Tibial artery (tissue), 4 donors: ENCODE measurements at regions not wholly inside any gene's neighbourhood (a gene's known extent, or its start where the extent isn't known, plus 50 kb on each side); places are given as distances from the start of the nearest gene placed in this dataset.

Experiments used
- DNase-seq, 2 donors: peaks; one replicate each; pipeline ENCODE4 v3.0.0-alpha.2; 2019
- H3K27ac ChIP-seq, 2 donors: fragments of 200-600 bp; sonication (generic) in 1 of 2; 1 replicate in 1 of 2; 2 replicates in 1 of 2; pipeline ENCODE4 v1.5.1; 2018 to 2019; ENCODE audit warnings: mild to moderate bottlenecking in 1 of 2
- H3K27me3 ChIP-seq, 2 donors: fragments of 200-600 bp; sonication (generic) in 1 of 2; one replicate each; pipeline versions ENCODE4 v1.5.1 to v1.6.0; 2016 to 2019
- H3K36me3 ChIP-seq, 3 donors: fragments of 200-600 bp; sonication (generic) in 2 of 3; one replicate each; pipeline ENCODE4 v1.5.1; 2016 to 2019; ENCODE audit warnings: mild to moderate bottlenecking in 2 of 3
- H3K4me1 ChIP-seq, 4 donors: fragments of 200-600 bp; sonication (generic) in 2 of 4; 1 replicate in 3 of 4; 2 replicates in 1 of 4; pipeline ENCODE4 v1.5.1; 2016 to 2019
- H3K4me3 ChIP-seq, 2 donors: fragments of 200-600 bp; sonication (generic) in 1 of 2; 1 replicate in 1 of 2; 2 replicates in 1 of 2; pipeline ENCODE4 v1.5.1; 2018 to 2019; ENCODE audit warnings: mild to moderate bottlenecking in 2 of 2
- H3K9me3 ChIP-seq, 3 donors: fragments of 200-600 bp; sonication (generic) in 1 of 3; one replicate each; pipeline ENCODE4 v1.5.1; 2016 to 2019
- CTCF ChIP-seq, 2 experiments: fragments of 200-600 bp in 1 of 2; fragments of 450-650 bp in 1 of 2; IDR thresholded peaks; one replicate each; pipeline ENCODE4 v1.5.1; 2017 to 2019; ENCODE audit warnings: antibody characterized with exemption in 2 of 2, mild to moderate bottlenecking in 1 of 2, moderate library complexity in 1 of 2
- intact Hi-C: fragments of 100-400 bp; cut with DNase I; formaldehyde crosslinking; loops from one replicate; pipeline ENCODE4 v1.15.0; 2023; ENCODE audit warnings: low total_unique reads

GRCh38 chr13:50080203-50080910, 65.1 kb downstream of the KCNRG start:
- Histone ChIP-seq H3K9me3 (no peaks in the 10 kb centered on the region), H3K36me3 (no peaks in the 10 kb centered on the region), H3K27me3 (no peaks in the 10 kb centered on the region), H3K4me1 (peaks cover 0 to 25% (median 7%) of the 10 kb centered on the region in 4 donors), H3K27ac (peak overlapping the region; percentile 96 to 98), H3K4me3 (peak overlapping the region; percentile 86 to 95)
- DNase-seq, result peak; percentile 46 to 65
- intact Hi-C loops, result loop anchor here (2.0 kb wide), 1 partner anchor 84 kb away; the partner anchor contains the start of gene TRIM13
- TF ChIP-seq CTCF (IDR thresholded peaks at IDR 0.05), result no peak

- Histone ChIP-seq H3K4me1 (peaks cover 0 to 26% (median 7%) of the 10 kb centered on the region in 4 donors), H3K27me3 (no peaks in the 10 kb centered on the region)
- no peak for TF ChIP-seq CTCF (IDR thresholded peaks at IDR 0.05)
Observed at GRCh38 chr13:50080911-50081678, 65.9 kb downstream of the KCNRG start.

GRCh38 chr13:50081679-50082425, 66.6 kb downstream of the KCNRG start:
- Histone ChIP-seq H3K27me3 (no peaks in the 10 kb centered on the region), H3K27ac (peak overlapping the region; percentile 96 to 98), H3K4me1 (peaks cover 0 to 20% (median 7%) of the 10 kb centered on the region in 4 donors), H3K9me3 (no peaks in the 10 kb centered on the region), H3K4me3 (peak overlapping the region; percentile 86 to 95), H3K36me3 (peaks cover 0 to 3% (median 0%) of the 10 kb centered on the region in 3 donors)
- no peak for TF ChIP-seq CTCF (IDR thresholded peaks at IDR 0.05)
- intact Hi-C loops, result loop anchor here (2.0 kb wide), 2 partner anchors 43 to 85 kb away; partner anchors contain the start of gene TRIM13
- DNase-seq, result peak; percentile 98 to 99

More at GRCh38 chr13:50080911-50081678, 65.9 kb downstream of the KCNRG start:
- peak; percentile 60 to 80 for DNase-seq
- no peaks in the 10 kb centered on the region for H3K36me3 ChIP-seq
- no peaks in the 10 kb centered on the region for H3K9me3 ChIP-seq
- H3K27ac ChIP-seq, result peak overlapping the region; percentile 96 to 98
- peak overlapping the region; percentile 86 to 95 for H3K4me3 ChIP-seq
- intact Hi-C loops, result loop anchor here (2.0 kb wide), 1 partner anchor 84 kb away; the partner anchor contains the start of gene TRIM13

GRCh38 chr13:50082426-50083281, 67.4 kb downstream of the KCNRG start:
- peak; percentile 61 to 70 for DNase-seq
- TF ChIP-seq CTCF (IDR thresholded peaks at IDR 0.05), result no peak
- H3K4me3 ChIP-seq, result peak overlapping the region; percentile 86 to 95
- H3K9me3 ChIP-seq, result no peaks in the 10 kb centered on the region
- H3K36me3 ChIP-seq, result peaks cover 0 to 3% (median 0%) of the 10 kb centered on the region in 3 donors
- H3K4me1 ChIP-seq, result peaks cover 0 to 20% (median 7%) of the 10 kb centered on the region in 4 donors
- intact Hi-C loops, result loop anchor here (2.0 kb wide), 1 partner anchor 42 kb away; no protein-coding TSS in a partner anchor
- peak overlapping the region; percentile 73 to 98 for H3K27ac ChIP-seq
- no peaks in the 10 kb centered on the region for H3K27me3 ChIP-seq
